Ascending aorta (tissue), 2 donors: ENCODE measurements at regions not wholly inside any gene's neighbourhood (a gene's known extent, or its start where the extent isn't known, plus 50 kb on each side); places are given as distances from the start of the nearest gene placed in this dataset.

Experiments used
- DNase-seq, 2 donors: peaks; one replicate each; pipeline ENCODE4 v3.0.0-alpha.2; 2019; ENCODE audit warnings: low spot score in 2 of 2
- H3K27ac ChIP-seq, 2 donors: fragments of 200-600 bp; sonication (generic); one replicate each; pipeline ENCODE4 v1.5.1; 2016 to 2017; ENCODE audit warnings: mild to moderate bottlenecking in 1 of 2
- H3K27me3 ChIP-seq: fragments of 200-600 bp; sonication (generic); one replicate; pipeline ENCODE4 v1.5.1; 2017
- H3K36me3 ChIP-seq, 2 donors: fragments of 200-600 bp; sonication (generic); one replicate each; pipeline ENCODE4 v1.5.1; 2016
- H3K4me1 ChIP-seq, 2 donors: fragments of 200-600 bp; sonication (generic); one replicate each; pipeline ENCODE4 v1.5.1; 2016 to 2017; ENCODE audit warnings: mild to moderate bottlenecking in 1 of 2
- H3K4me3 ChIP-seq, 2 donors: fragments of 200-600 bp; sonication (generic); one replicate each; pipeline ENCODE4 v1.5.1; 2016 to 2017; ENCODE audit warnings: mild to moderate bottlenecking in 1 of 2
- H3K9me3 ChIP-seq, 2 donors: fragments of 200-600 bp; sonication (generic); one replicate each; pipeline ENCODE4 v1.5.1; 2016
- intact Hi-C: fragments of 100-400 bp; cut with DNase I; formaldehyde crosslinking; loops from one replicate; pipeline ENCODE4 v1.15.1; 2023
- TF ChIP-seq, protein P1 (sequence below), 3 experiments: fragments of 200-600 bp in 2 of 3; fragments of 450-650 bp in 1 of 3; sonication (generic) in 2 of 3; IDR thresholded peaks; one replicate each; pipeline ENCODE4 v1.5.1; 2016 to 2019; ENCODE audit warnings: antibody characterized with exemption in 3 of 3, mild to moderate bottlenecking in 1 of 3, moderate library complexity in 1 of 3

DNA sequence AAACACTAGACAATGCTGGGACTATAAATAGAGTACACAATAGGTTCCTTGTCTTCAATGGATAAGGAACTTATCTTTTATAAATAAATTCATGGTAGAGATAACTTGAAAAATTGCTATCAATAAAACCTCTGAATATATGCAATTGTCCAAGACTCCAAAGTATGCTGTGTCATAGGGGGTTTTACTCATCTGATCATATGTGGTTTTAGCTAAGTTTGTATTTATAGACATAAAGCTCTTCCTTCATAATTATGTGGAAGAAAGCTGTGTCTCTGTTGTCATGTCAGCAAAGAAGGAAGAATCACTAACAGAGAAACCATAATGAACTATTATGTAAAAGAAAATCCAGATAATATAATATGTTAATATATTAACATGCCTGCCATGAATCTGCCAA lies 111.5 kb upstream of the ATXN7L3B start:
- DNase-seq = no peak
- H3K4me1 ChIP-seq = no peaks in the 10 kb centered on the region
- H3K4me3 ChIP-seq = no peak overlapping the region
- no peaks in the 10 kb centered on the region for H3K36me3 ChIP-seq
- no peak overlapping the region for H3K27ac ChIP-seq
- no peaks in the 10 kb centered on the region for H3K9me3 ChIP-seq
- H3K27me3 ChIP-seq = no peaks in the 10 kb centered on the region
- intact Hi-C loops = no loop called here
- TF ChIP-seq, protein P1, sequence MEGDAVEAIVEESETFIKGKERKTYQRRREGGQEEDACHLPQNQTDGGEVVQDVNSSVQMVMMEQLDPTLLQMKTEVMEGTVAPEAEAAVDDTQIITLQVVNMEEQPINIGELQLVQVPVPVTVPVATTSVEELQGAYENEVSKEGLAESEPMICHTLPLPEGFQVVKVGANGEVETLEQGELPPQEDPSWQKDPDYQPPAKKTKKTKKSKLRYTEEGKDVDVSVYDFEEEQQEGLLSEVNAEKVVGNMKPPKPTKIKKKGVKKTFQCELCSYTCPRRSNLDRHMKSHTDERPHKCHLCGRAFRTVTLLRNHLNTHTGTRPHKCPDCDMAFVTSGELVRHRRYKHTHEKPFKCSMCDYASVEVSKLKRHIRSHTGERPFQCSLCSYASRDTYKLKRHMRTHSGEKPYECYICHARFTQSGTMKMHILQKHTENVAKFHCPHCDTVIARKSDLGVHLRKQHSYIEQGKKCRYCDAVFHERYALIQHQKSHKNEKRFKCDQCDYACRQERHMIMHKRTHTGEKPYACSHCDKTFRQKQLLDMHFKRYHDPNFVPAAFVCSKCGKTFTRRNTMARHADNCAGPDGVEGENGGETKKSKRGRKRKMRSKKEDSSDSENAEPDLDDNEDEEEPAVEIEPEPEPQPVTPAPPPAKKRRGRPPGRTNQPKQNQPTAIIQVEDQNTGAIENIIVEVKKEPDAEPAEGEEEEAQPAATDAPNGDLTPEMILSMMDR (IDR thresholded peaks at IDR 0.05) = no peak

DNA sequence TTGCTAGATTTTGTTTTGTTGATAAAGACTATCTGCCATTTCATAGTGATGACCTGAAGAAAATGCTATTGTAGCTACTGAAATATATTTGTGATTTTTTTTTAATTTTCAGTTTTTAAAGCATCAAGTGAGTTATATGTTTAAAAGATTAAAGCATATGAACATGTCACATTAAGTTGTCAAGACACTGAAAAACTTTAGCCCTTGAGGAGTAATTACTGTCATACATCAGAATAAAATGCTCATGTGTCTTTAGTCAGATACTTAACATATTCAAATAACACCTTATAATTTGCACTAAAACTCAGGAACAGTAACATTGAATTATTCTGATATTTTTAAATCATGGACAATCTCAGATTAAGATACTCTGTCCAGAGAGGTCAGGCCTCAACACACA lies 108.1 kb upstream of the ATXN7L3B start:
- no peak overlapping the region for H3K27ac ChIP-seq
- no peaks in the 10 kb centered on the region for H3K36me3 ChIP-seq
- H3K4me1 ChIP-seq = no peaks in the 10 kb centered on the region
- no peak for DNase-seq
- H3K27me3 ChIP-seq = no peaks in the 10 kb centered on the region
- TF ChIP-seq, protein P1 (IDR thresholded peaks at IDR 0.05) = no peak
- no peak overlapping the region for H3K4me3 ChIP-seq
- H3K9me3 ChIP-seq = no peaks in the 10 kb centered on the region
- intact Hi-C loops = no loop called here

DNA sequence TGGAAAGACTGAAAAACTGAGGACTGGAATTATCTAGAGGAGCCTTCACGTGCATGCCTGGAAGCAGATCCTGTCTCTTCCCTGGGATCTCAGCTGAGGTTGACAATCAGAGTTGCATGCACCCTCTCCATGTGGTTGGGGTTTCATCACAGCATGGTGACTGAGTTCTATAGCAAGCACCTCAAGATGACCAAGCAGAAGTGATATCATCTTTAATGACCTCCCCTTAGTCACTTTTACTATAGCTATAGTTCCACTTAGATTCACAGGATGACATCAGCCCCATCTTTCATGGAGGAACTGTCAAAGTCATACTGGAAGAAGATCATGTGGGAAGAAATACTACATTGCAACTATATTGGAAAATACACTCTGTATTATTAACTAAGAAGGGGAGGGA lies 105.8 kb upstream of the ATXN7L3B start:
- no peak for DNase-seq
- Histone ChIP-seq H3K36me3 (no peaks in the 10 kb centered on the region), H3K4me1 (no peaks in the 10 kb centered on the region), H3K27me3 (no peaks in the 10 kb centered on the region), H3K9me3 (no peaks in the 10 kb centered on the region), H3K4me3 (no peak overlapping the region), H3K27ac (no peak overlapping the region)
- TF ChIP-seq, protein P1 (IDR thresholded peaks at IDR 0.05) = no peak
- intact Hi-C loops = no loop called here

DNA sequence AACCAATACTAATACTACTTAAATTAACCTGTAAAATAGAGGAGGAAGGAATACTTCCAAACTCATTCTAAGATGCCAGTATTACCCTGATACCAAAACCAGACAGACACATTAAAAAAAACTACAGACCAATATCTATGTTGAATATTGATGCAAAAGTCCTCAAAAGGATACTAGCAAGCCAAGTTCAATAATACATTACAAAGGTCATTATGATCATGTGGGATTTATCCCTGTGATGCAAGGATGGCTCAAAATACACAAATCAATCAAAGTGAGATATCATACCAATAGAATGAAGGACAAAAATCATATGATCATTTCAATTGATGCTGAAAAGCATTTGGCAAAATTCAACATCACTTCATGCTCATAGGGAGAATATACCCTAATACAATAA lies 97.2 kb upstream of the ATXN7L3B start:
- no peaks in the 10 kb centered on the region for H3K9me3 ChIP-seq
- no peak overlapping the region for H3K4me3 ChIP-seq
- no peaks in the 10 kb centered on the region for H3K36me3 ChIP-seq
- intact Hi-C loops = no loop called here
- H3K27me3 ChIP-seq = no peaks in the 10 kb centered on the region
- no peak overlapping the region for H3K27ac ChIP-seq
- DNase-seq = no peak
- no peaks in the 10 kb centered on the region for H3K4me1 ChIP-seq
- TF ChIP-seq, protein P1 (IDR thresholded peaks at IDR 0.05) = no peak

DNA sequence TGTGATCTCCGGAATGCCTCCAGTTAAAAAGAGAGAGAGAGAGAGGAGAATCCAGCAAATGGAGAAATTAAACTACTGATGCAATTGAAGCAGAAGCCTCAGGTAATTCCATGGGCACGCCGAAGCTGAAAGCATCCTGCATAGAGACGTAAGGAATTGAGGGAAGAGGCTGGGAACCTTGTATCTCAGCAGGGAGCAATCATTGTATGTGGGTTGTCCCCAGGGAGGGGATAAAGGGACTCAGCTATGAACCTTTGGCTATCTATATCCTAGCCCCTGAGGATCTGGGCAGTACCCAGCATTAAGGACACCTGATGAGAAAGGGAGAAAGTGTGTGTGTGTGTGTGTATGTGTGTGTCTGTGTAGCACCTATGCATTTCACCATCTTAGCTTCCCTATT lies 95.8 kb upstream of the ATXN7L3B start:
- DNase-seq = no peak
- Histone ChIP-seq H3K27me3 (no peaks in the 10 kb centered on the region), H3K27ac (no peak overlapping the region), H3K9me3 (no peaks in the 10 kb centered on the region), H3K4me1 (no peaks in the 10 kb centered on the region), H3K4me3 (no peak overlapping the region), H3K36me3 (no peaks in the 10 kb centered on the region)
- intact Hi-C loops = no loop called here
- TF ChIP-seq, protein P1 (IDR thresholded peaks at IDR 0.05) = no peak

DNA sequence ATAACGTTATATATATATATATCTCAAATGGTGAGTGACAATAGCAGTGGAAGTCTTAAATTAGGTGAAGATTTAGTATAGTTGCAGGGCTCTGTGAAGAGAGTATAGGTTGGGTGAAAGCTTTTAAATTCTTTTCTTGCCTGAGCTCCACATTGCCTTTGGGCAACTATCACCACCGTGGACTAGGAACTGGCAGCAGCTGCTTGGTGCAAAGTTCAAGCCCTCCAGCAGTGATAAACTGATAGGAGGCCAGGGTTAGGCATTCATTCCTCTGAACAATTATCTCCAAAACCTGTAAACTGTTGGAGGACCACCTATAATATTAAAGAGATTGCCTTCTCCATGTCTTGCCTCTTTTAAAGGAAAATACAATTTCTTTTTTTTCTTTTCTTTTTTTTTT lies 91.2 kb upstream of the ATXN7L3B start:
- DNase-seq = no peak
- Histone ChIP-seq H3K27ac (no peak overlapping the region), H3K9me3 (no peaks in the 10 kb centered on the region), H3K4me1 (no peaks in the 10 kb centered on the region), H3K27me3 (no peaks in the 10 kb centered on the region), H3K4me3 (no peak overlapping the region), H3K36me3 (no peaks in the 10 kb centered on the region)
- intact Hi-C loops = no loop called here
- TF ChIP-seq, protein P1 (IDR thresholded peaks at IDR 0.05) = no peak
